B cell (primary cell): ENCODE measurements at regions not wholly inside any gene's neighbourhood (a gene's known extent, or its start where the extent isn't known, plus 50 kb on each side); places are given as distances from the start of the nearest gene placed in this dataset.

Experiments
- CTCF ChIP-seq: fragments of 200-600 bp; IDR thresholded peaks from one replicate; pipeline ENCODE4 v1.8.0; 2022; ENCODE audit warnings: antibody characterized with exemption, mild to moderate bottlenecking
- EZH2 ChIP-seq: IDR thresholded peaks from 2 replicates; pipeline ENCODE4 v1.6.1; 2012; ENCODE audit warnings: borderline replicate concordance, low read depth, mild to moderate bottlenecking, moderate library complexity, low read length; ENCODE audit not compliant: insufficient read depth, poor library complexity, severe bottlenecking

GRCh38 chr3:148373961-148374360, 323.7 kb upstream of the AGTR1 start:
- TF ChIP-seq CTCF, result no peak
- TF ChIP-seq EZH2, result no peak
